ENCODE measurements at regions not wholly inside any gene's neighbourhood (a gene's known extent, or its start where the extent isn't known, plus 50 kb on each side); places are given as distances from the start of the nearest gene placed in this dataset.
A peak's percentile ranks its signal among the peaks of the same experiment; 100 is the strongest.

DNA sequence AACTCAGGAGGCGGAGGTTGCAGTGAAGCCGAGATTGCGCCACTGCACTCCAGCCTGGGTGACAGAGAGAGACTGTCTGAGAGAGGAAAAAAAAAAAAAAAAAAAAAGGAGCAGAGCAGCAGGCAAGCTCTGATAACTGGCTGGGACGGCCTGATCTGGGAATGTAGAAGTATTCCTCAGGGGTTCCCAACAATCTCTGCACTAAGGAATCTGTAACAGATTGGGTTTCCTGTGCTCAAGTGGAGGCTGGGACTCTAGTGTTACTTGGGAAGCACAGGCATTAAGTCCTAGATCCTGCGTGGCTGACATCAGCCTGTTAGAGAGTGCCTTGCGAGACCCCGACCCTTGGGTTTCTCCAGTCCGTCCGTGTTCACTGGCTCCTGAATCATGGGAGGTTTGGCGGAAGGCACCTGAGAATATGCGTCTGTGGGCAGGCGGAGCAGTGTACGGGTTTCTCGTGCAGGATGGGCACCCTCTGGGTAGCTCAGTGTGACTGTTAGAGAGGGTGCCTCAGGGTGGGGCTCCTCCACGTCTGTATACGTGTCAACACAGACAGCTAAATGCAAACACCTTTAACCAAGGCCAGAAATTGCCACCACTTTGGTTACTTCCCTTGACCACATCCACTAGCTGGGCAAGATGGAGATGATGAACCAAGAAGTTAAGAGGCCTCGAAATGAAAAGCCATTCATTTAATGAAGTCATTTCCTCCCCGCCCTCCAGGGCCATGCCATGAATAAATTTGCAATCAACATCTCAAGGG, 174.9 kb upstream of the RPL38 start:
- no peaks in the 10 kb centered on the region for H3K36me3 ChIP-seq
- H3K4me1 ChIP-seq = no peaks in the 10 kb centered on the region
- intact Hi-C loops (cut with DNase I) = no loop called here
- no peak overlapping the region for H3K4me3 ChIP-seq
- H3K27me3 ChIP-seq = peaks cover 0 to 53% of the 10 kb centered on the region in 2 donors
- H3K27ac ChIP-seq = no peak overlapping the region
- no peak for ATAC-seq
- no peak for TF ChIP-seq CTCF (IDR thresholded peaks at IDR 0.05)
- DNase-seq = no peak
- no peaks in the 10 kb centered on the region for H3K9me3 ChIP-seq

DNA sequence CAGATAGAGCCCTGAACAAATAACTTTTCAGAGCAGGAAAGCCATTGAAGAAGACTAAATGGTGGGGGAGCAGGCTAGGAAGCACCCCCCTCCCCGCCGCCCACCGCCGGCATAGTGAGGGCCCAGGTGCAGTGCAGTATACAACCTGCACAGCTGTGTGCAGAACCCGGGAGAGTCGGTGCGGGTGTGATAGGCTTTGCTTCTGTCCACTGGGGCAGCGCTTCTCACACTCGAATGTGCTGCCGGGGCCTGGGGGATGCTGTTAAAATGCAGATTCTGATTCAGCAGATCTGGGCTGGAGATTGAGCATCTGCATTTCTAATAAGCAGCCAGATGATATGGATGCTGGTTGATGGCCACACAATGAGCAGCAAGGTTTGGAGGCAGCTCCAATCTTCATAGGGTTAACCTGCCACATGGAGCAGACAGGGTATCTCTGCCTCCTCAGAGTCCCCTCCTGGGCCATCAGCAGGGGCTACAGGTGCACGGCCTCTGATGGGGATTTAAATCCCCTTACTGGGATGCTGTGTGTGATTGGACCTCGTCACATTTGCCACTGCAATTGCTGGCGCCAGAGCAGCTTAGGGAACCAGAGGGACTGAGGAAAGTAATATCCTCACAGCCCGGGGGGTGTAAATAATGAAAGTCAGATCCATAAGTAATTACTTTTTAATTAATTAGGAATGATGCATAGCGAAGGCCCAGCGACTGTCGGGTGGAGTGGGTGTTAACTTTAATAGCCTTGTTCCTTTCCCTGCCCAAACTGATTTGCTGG, 172.0 kb upstream of the RPL38 start:
- intact Hi-C loops (cut with DNase I) = no loop called here
- Histone ChIP-seq H3K9me3 (no peaks in the 10 kb centered on the region), H3K27ac (no peak overlapping the region), H3K4me1 (no peaks in the 10 kb centered on the region), H3K36me3 (no peaks in the 10 kb centered on the region), H3K27me3 (peaks cover 0 to 54% of the 10 kb centered on the region in 2 donors), H3K4me3 (no peak overlapping the region)
- no peak for TF ChIP-seq CTCF (IDR thresholded peaks at IDR 0.05)
- DNase-seq = no peak
- no peak for ATAC-seq

DNA sequence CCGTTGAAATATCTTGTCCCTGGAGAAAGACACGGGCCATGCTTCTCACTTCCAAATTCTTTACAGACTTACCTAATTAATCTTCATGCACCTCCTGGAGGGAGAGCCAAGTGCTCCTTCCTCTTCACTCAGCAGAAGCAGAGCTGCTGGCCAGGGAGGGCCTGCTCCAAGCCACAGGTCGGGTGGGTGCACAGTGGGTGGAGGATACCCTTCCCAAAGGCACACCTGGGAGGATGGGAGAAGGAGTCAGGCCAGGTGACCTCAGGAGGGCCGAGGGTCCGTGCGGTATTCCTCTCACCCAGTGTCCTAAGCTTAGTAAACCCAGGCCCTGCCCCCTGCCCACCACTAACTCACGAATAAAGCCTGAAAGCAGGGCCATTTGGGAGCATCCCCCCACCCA, 171.3 kb upstream of the RPL38 start:
- Histone ChIP-seq H3K4me1 (no peaks in the 10 kb centered on the region), H3K4me3 (no peak overlapping the region), H3K9me3 (no peaks in the 10 kb centered on the region), H3K36me3 (no peaks in the 10 kb centered on the region), H3K27ac (no peak overlapping the region), H3K27me3 (peaks cover 0 to 54% of the 10 kb centered on the region in 2 donors)
- no peak for DNase-seq
- intact Hi-C loops (cut with DNase I) = no loop called here
- ATAC-seq = no peak
- no peak for TF ChIP-seq CTCF (IDR thresholded peaks at IDR 0.05)

GRCh38 chr17:74037320-74037719, 166.2 kb upstream of the RPL38 start:
- H3K27me3 ChIP-seq = peaks cover 0 to 21% of the 10 kb centered on the region in 2 donors
- H3K36me3 ChIP-seq = no peaks in the 10 kb centered on the region
- DNase-seq (peak in 1 of 4 donors; percentile 43), ATAC-seq (no peak)
- no peaks in the 10 kb centered on the region for H3K9me3 ChIP-seq
- no peaks in the 10 kb centered on the region for H3K4me1 ChIP-seq
- H3K4me3 ChIP-seq = no peak overlapping the region
- TF ChIP-seq CTCF (IDR thresholded peaks at IDR 0.05) = no peak
- intact Hi-C loops (cut with DNase I) = no loop called here
- no peak overlapping the region for H3K27ac ChIP-seq

DNA sequence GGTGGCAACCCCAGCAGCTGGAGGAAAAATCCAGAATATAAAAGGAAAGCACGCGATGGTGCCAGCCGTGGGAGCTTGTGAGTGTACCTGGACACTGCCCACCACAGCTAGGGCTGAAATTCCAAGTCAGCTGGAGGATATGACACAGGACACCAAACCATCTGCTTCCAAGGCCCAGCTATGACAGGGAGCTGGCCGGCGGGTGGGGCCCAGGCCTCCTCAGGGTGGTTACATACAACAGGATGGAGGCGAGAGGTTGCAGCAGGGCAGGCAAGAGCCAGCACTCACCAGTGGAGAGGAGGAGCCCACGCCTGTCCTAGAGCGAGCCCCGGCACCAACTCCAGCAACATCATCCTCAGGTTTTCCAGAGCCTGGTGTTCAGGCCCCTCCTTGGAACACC, 163.2 kb upstream of the RPL38 start:
- H3K36me3 ChIP-seq = no peaks in the 10 kb centered on the region
- intact Hi-C loops (cut with DNase I) = no loop called here
- no peak overlapping the region for H3K4me3 ChIP-seq
- no peak for TF ChIP-seq CTCF (IDR thresholded peaks at IDR 0.05)
- no peak for DNase-seq
- no peaks in the 10 kb centered on the region for H3K9me3 ChIP-seq
- H3K4me1 ChIP-seq = no peaks in the 10 kb centered on the region
- peaks cover 0 to 4% of the 10 kb centered on the region in 2 donors for H3K27me3 ChIP-seq
- ATAC-seq = no peak
- H3K27ac ChIP-seq = no peak overlapping the region

Measured in left lung (tissue), 4 donors.